Adrenal gland (tissue), 5 donors: ENCODE measurements at regions not wholly inside any gene's neighbourhood (a gene's known extent, or its start where the extent isn't known, plus 50 kb on each side); places are given as distances from the start of the nearest gene placed in this dataset.

Experiments used
- POLR2A ChIP-seq, 2 donors: fragments of 450-650 bp; IDR thresholded peaks; one replicate each; pipeline ENCODE4 v1.6.1; 2017; ENCODE audit warnings: antibody characterized with exemption in 2 of 2, mild to moderate bottlenecking in 2 of 2, moderate library complexity in 1 of 2
- TF ChIP-seq, protein P1 (sequence below), 6 experiments: fragments of 450-650 bp in 4 of 6; fragments of 200-600 bp in 2 of 6; sonication (generic) in 1 of 6; IDR thresholded peaks; 1 replicate in 5 of 6; 2 replicates in 1 of 6; pipeline versions ENCODE4 v1.5.1 to v1.8.0; 2016 to 2021; ENCODE audit warnings: antibody characterized with exemption in 6 of 6, mild to moderate bottlenecking in 2 of 6, moderate library complexity in 1 of 6
- donor health status: DM: no; HTN: no; CAD: no.

DNA sequence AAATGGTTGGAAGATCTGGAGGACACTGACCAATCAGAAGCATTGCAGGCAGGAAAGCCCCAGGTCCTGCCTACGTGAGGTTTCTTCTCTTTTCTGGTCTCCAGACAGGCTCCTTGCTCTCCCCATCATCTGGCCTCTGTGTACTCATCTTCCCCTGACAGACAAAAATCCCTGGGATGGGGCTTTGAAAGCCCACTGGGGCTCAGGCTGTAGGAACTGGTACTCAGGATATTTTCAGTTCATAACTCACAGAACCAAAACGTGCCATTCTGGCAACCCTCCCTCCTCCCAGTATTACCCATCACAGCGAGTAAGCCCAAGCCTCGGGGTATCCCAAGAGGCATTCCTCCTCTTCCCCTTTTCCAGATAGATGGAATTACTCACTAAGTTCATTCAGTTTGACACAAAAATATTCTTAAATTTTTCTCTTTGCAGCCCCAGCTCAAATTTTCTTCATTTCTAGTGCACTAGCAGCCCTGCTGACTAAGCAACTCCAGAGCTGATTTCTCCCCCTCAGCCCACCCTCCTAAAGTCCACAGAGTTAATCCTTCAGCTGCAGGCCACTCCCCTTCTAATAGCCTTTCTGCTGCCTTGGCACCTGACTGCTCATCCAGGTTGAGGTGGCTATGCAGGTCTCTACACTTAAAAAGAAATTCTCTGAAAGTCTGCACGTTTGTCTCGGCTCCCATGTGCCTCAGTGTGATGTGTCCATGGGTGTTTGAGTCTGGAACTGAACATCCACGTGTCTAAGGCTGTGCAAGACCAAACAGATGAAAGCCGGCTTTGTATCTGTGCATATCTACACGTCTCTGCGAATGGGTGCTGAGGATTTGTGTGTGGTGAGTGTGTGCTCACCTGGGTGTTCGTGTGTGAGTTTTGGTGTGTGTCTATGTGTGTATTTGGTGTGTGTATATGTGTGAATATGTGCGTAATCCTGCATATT lies 331.4 kb downstream of the CCSER2 start:
- TF ChIP-seq, protein P1, sequence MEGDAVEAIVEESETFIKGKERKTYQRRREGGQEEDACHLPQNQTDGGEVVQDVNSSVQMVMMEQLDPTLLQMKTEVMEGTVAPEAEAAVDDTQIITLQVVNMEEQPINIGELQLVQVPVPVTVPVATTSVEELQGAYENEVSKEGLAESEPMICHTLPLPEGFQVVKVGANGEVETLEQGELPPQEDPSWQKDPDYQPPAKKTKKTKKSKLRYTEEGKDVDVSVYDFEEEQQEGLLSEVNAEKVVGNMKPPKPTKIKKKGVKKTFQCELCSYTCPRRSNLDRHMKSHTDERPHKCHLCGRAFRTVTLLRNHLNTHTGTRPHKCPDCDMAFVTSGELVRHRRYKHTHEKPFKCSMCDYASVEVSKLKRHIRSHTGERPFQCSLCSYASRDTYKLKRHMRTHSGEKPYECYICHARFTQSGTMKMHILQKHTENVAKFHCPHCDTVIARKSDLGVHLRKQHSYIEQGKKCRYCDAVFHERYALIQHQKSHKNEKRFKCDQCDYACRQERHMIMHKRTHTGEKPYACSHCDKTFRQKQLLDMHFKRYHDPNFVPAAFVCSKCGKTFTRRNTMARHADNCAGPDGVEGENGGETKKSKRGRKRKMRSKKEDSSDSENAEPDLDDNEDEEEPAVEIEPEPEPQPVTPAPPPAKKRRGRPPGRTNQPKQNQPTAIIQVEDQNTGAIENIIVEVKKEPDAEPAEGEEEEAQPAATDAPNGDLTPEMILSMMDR (IDR thresholded peaks at IDR 0.05) = no peak
- TF ChIP-seq POLR2A (IDR thresholded peaks at IDR 0.05) = no peak
